Breast epithelium (tissue), 4 donors: ENCODE measurements at regions not wholly inside any gene's neighbourhood (a gene's known extent, or its start where the extent isn't known, plus 50 kb on each side); places are given as distances from the start of the nearest gene placed in this dataset.
"Not testable (repeated sequence)": the region's sequence is repeated elsewhere in the genome, so short reads cannot be mapped to it uniquely, and the experiment has no call there.

ENCODE experiments used
- DNase-seq, 2 donors: peaks; one replicate each; pipeline ENCODE4 v3.0.0-alpha.2; 2019; ENCODE audit warnings: low spot score in 2 of 2
- H3K27ac ChIP-seq, 2 donors: fragments of 200-600 bp; sonication (generic) in 1 of 2; one replicate each; pipeline ENCODE4 v1.5.1; 2016 to 2019; ENCODE audit warnings: mild to moderate bottlenecking in 1 of 2
- H3K27me3 ChIP-seq, 2 donors: fragments of 200-600 bp; sonication (generic) in 1 of 2; one replicate each; pipeline versions ENCODE4 v1.5.1 to v1.6.0; 2017 to 2019; ENCODE audit warnings: control low read depth in 1 of 2, mild to moderate bottlenecking in 1 of 2
- H3K36me3 ChIP-seq: fragments of 200-600 bp; one replicate; pipeline ENCODE4 v1.5.1; 2019
- H3K4me1 ChIP-seq, 2 donors: fragments of 200-600 bp; sonication (generic); one replicate each; pipeline ENCODE4 v1.5.1; 2016 to 2019; ENCODE audit warnings: control low read depth in 1 of 2
- H3K4me3 ChIP-seq, 3 donors: fragments of 200-600 bp; sonication (generic); 1 replicate in 2 of 3; 2 replicates in 1 of 3; pipeline ENCODE4 v1.5.1; 2016 to 2019; ENCODE audit warnings: mild to moderate bottlenecking in 3 of 3, moderate library complexity in 2 of 3
- H3K9me3 ChIP-seq, 2 donors: fragments of 200-600 bp; sonication (generic) in 1 of 2; one replicate each; pipeline ENCODE4 v1.5.1; 2016 to 2019; ENCODE audit warnings: control low read depth in 1 of 2
- CTCF ChIP-seq, 3 donors: fragments of 450-650 bp; IDR thresholded peaks; one replicate each; pipeline ENCODE4 v1.5.1; 2016 to 2017; ENCODE audit warnings: antibody characterized with exemption in 3 of 3, mild to moderate bottlenecking in 3 of 3, moderate library complexity in 3 of 3
- POLR2A ChIP-seq: fragments of 450-650 bp; IDR thresholded peaks from one replicate; pipeline ENCODE4 v1.6.1; 2016; ENCODE audit warnings: antibody characterized with exemption, mild to moderate bottlenecking, moderate library complexity
- POLR2AphosphoS5 ChIP-seq, 3 donors: sonication (generic); formaldehyde crosslinking; IDR thresholded peaks; one replicate each; pipeline ENCODE4 v1.6.1; 2017; ENCODE audit warnings: antibody characterized with exemption in 3 of 3
- intact Hi-C: fragments of 100-400 bp; cut with DNase I; formaldehyde crosslinking; loops from one replicate; pipeline ENCODE4 v1.15.1; 2023; ENCODE audit warnings: low total_unique reads

- intact Hi-C loops = no loop called here
- TF ChIP-seq POLR2AphosphoS5 (IDR thresholded peaks at IDR 0.05) (no peak), POLR2A (no peak), CTCF (IDR thresholded peaks at IDR 0.05) (no peak)
- Histone ChIP-seq H3K4me1 (no peaks in the 10 kb centered on the region), H3K9me3 (no peaks in the 10 kb centered on the region), H3K4me3 (no peak overlapping the region), H3K36me3 (no peaks in the 10 kb centered on the region), H3K27ac (no peak overlapping the region), H3K27me3 (no peaks in the 10 kb centered on the region)
- no peak for DNase-seq
These were observed 249.7 kb downstream of the LRIG3 start for GRCh38 chr12:58670623-58671022.

GRCh38 chr12:58671196-58671595 lies 249.1 kb downstream of the LRIG3 start:
- intact Hi-C loops = no loop called here

GRCh38 chr12:58673021-58673420 lies 247.3 kb downstream of the LRIG3 start:
- no peaks in the 10 kb centered on the region for H3K27me3 ChIP-seq
- no peak for DNase-seq
- intact Hi-C loops = no loop called here
- no peaks in the 10 kb centered on the region for H3K36me3 ChIP-seq
- TF ChIP-seq POLR2AphosphoS5 (IDR thresholded peaks at IDR 0.05) (no peak), CTCF (IDR thresholded peaks at IDR 0.05) (no peak), POLR2A (no peak)
- H3K4me3 ChIP-seq = no peak overlapping the region
- no peak overlapping the region for H3K27ac ChIP-seq
- peaks cover 0 to 2% of the 10 kb centered on the region in 2 donors for H3K9me3 ChIP-seq
- no peaks in the 10 kb centered on the region for H3K4me1 ChIP-seq

More at GRCh38 chr12:58671196-58671595, 249.1 kb downstream of the LRIG3 start:
- Histone ChIP-seq H3K4me1 (no peaks in the 10 kb centered on the region), H3K9me3 (no peaks in the 10 kb centered on the region), H3K4me3 (no peak overlapping the region), H3K27ac (no peak overlapping the region), H3K36me3 (no peaks in the 10 kb centered on the region), H3K27me3 (no peaks in the 10 kb centered on the region)
- no peak for DNase-seq
- TF ChIP-seq POLR2AphosphoS5 (IDR thresholded peaks at IDR 0.05) = no peak
- TF ChIP-seq CTCF (IDR thresholded peaks at IDR 0.05) = no peak
- no peak for TF ChIP-seq POLR2A

- H3K36me3 ChIP-seq, H3K27ac ChIP-seq, H3K27me3 ChIP-seq, DNase-seq, H3K4me1 ChIP-seq, intact Hi-C loops, H3K4me3 ChIP-seq: not testable (repeated sequence)
- peaks cover 14 to 21% of the 10 kb centered on the region in 2 donors for H3K9me3 ChIP-seq
These were observed 242.5 kb downstream of the LRIG3 start for GRCh38 chr12:58677833-58678232.

GRCh38 chr12:58678753-58679152 lies 241.6 kb downstream of the LRIG3 start:
- intact Hi-C loops = no loop called here
- no peak overlapping the region for H3K4me3 ChIP-seq
- no peak overlapping the region for H3K27ac ChIP-seq
- H3K36me3 ChIP-seq = no peaks in the 10 kb centered on the region
- no peaks in the 10 kb centered on the region for H3K4me1 ChIP-seq
- no peak for DNase-seq
- no peaks in the 10 kb centered on the region for H3K27me3 ChIP-seq
- H3K9me3 ChIP-seq = peaks cover 14 to 21% of the 10 kb centered on the region in 2 donors
- TF ChIP-seq POLR2A (no peak), CTCF (IDR thresholded peaks at IDR 0.05) (no peak), POLR2AphosphoS5 (IDR thresholded peaks at IDR 0.05) (no peak)

- H3K9me3 ChIP-seq = peaks cover 14 to 21% of the 10 kb centered on the region in 2 donors
- intact Hi-C loops = no loop called here
- no peaks in the 10 kb centered on the region for H3K36me3 ChIP-seq
- H3K4me3 ChIP-seq = no peak overlapping the region
- H3K4me1 ChIP-seq = no peaks in the 10 kb centered on the region
- no peaks in the 10 kb centered on the region for H3K27me3 ChIP-seq
- no peak for DNase-seq
- no peak for TF ChIP-seq POLR2AphosphoS5 (IDR thresholded peaks at IDR 0.05)
- TF ChIP-seq POLR2A = no peak
- no peak for TF ChIP-seq CTCF (IDR thresholded peaks at IDR 0.05)
- no peak overlapping the region for H3K27ac ChIP-seq
These were observed 238.6 kb downstream of the LRIG3 start for GRCh38 chr12:58681730-58682129.
